HG02678 (cell line): ENCODE measurements at regions not wholly inside any gene's neighbourhood (a gene's known extent, or its start where the extent isn't known, plus 50 kb on each side); places are given as distances from the start of the nearest gene placed in this dataset.
A peak's percentile ranks its signal among the peaks of the same experiment; 100 is the strongest.

ENCODE experiments used
- ATAC-seq: cut with Tn5 transposase; IDR thresholded peaks from one replicate; pipeline ENCODE4 v1.9.1; 2021; ENCODE audit warnings: mild to moderate bottlenecking, moderate library complexity; ENCODE audit not compliant: unreplicated experiment

DNA sequence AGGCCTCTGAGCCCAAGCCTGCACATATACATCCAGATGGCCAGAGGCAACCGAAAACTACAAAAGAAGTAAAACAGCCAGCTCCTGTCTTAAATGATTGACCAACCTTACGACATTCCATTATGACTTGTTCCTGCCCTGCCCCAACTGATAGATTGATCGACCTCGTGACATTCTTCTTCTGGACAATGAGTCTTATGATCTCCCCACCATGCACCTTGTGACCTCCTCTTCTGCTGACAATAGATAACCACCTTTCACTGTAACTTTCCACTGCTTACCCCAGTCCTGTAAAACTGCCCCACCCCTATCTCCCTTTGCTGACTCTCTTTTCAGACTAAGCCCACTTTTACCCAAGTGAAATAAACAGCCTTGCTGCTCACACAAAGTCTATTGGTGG, 670.0 kb upstream of the PKDCC start:
- no peak for ATAC-seq

DNA sequence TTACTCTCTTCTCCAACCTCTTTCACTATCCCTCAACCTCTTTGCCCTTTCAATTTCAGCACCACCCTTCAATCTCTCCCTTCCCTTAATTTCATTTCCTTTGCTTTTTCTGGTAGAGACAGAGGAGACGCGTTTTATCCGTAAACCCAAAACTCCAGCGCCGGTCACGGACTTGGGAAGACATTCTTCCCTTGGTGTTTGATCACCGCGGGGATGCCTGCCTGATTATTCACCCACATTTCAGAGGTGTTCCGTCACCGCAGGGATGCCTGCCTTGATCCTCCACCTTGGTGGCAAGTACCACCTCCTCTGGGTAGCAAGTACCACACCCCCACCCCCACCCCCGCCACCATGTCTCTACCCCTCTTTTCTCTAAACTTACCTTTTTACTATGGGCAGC, 669.4 kb upstream of the PKDCC start:
- ATAC-seq: no peak

DNA sequence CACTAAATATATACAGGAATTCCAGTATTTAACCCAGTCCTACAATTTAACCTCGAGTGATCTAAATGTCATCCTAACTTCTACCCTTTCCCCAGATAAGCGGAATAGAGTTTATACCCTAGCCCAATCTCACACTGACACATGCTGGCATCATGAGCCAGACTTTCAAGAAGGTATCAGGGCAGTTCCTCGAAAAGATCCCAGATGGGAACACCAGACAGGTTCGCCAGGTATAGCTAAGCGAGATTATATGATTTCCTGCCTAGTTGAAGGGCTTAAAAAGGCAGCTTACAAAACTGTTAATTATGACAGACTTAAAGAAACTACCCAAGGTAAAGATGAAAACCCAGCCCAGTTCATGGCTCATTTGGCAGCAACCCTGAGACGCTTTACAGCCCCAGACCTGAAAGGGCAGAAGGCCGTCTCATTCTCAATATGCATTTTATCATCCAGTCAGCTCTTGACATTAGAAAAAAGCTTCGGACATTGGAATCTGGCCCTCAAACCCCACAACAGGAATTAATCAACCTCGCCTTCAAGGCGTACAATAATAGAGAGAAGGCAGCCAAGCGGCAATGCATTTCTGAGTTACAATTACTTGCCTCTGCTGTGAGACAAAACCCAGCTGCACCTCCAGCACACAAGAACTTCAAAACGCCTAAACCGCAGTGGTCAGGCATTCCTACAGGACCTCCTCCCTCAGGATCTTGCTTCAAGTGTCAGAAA, 668.2 kb upstream of the PKDCC start:
- no peak for ATAC-seq

DNA sequence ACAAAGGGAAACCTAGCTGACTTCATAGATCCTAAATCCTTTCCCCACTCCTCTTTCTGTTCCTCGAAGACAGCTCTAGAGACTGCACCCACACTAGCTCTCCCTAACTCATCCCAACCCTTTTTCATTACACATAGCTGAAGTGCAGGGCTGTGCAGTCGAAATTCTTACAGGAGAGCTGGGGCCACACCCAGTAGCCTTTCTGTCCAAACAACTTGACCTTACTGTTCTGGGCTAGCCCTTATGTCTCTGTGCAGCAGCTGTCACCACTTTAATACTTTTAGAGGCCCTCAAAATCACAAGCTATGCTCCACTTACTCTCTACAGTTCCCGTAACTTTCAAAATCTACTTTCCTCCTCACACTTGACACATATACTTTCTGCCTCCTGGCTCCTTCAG, 666.1 kb upstream of the PKDCC start:
- ATAC-seq: no peak

DNA sequence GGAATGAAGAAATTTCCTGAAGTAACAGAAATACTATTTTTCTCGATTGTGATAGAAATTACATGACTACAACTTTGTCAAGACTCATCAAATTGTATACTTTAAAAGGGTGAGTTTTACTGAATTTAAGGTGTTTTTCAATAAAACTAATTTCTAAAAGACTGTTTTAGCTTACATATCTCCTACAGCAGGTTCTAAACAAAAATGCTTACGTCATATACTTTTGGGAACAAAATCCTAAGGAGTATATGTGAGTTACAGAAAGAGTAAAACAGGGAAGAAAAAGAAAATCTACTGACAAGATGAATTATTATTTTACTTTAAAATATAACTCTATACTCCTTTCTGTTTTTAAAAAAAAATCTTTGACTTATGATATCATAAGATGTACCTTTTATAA, 660.3 kb upstream of the PKDCC start:
- ATAC-seq: no peak

DNA sequence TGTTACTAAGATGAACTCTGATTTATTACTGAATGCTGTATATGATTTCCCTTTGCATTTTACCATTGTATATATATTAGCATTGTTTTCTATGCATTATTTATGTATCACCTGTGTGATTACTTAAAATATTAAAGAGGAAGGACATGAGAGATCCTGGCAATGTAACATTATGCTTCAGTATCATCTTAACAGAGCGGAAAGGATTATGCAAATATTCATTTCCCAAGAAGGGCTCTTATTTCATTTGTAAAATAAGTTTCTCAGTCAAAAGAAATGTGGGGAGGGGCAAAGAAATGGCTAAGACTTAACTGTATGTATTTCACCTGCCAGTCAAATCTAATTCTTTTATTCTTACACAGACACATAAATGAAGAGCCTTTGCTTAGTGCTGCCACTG, 654.2 kb upstream of the PKDCC start:
- ATAC-seq: no peak

DNA sequence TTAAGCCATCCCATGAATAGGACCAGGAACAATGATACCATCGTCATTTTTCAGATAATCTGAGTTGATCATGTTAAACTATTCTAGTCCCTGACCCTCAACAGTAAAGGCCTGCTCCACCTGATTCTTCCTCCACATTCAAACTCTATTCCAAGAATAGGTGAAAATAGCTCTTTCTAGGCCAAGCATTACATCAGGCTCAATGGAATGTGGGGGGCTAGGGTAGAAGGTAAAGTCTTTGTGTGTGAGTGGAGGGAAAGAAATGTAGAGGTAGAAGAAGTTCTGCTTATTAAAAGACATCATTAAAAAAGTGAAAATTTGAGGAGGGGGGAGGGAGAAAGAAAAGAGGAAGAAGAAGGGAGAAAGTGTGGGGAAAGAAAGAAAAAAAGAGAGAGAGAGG, 653.3 kb upstream of the PKDCC start:
- ATAC-seq: no peak

DNA sequence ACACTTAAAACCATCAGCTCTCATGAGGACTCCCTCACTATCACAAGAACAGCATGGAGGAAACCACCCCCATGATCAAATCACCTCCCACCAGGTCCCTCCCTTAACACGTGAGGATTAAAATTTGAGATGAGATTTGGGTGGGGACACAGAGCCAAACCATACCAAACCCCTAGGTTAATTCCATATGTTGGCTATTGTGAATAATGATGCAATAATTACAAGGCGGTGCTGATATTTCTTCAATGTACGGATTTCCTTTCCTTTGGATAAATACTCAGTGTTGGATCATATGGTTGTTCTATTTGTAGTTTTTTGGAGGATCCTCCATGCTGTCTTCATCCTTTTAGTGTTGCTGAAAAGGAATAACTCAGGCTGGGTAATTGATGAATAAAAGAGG, 652.1 kb upstream of the PKDCC start:
- ATAC-seq: no peak

DNA sequence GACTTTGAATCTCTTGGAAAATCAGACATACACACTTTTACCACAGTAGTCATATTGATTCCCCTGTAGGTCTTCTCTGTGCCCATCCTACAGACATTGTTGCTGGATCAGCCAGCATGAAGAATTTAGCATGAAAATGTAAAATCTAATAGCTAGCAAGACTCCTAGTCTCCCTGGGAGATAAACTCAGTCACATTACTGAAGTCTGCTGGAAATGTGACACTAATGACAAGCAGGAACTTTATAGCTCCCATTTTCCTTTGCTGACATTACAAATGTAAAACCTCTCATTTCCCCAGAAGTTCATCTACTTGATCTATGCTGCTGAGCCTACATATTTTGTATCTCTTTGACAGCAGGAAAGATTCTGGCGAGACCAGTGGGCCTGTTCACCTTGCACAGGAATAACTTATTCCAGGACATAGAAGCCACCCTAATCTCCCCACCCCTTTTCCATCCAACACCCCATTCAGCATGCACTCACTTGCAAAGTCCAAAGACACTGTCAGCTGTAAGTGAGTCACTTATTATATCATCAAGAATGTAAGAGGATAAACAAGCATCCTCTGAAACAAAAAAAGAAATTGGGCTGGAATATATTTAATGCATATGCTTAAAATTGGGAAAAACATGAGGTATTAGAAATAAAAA, 648.3 kb upstream of the PKDCC start:
- ATAC-seq: no peak

DNA sequence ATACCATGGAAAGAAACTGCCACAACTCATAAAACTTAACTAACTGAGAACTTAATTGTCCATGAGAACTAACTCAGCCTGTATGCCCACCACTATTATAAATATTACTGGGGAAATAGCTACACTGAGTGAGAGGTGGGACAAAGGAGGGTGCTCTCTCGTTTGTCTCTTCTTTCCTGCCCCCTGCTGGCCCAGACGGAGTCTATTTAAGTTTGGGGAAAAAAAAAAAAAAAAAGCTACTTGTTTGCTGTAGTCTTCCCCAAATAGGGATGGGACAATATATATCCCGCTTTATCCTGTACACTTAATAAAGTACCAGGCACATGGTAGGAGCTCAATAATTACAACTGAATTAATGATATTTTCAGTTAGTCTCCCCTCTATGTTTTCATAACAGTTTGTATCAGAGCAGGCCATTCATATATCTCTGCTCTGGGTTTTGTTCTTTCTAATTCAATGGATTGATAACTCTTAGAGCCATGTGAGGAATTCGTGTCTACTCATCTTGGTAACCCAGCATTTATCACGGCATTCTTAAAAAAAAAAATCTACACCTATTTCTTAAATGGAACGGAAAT, 647.6 kb upstream of the PKDCC start:
- no peak for ATAC-seq

DNA sequence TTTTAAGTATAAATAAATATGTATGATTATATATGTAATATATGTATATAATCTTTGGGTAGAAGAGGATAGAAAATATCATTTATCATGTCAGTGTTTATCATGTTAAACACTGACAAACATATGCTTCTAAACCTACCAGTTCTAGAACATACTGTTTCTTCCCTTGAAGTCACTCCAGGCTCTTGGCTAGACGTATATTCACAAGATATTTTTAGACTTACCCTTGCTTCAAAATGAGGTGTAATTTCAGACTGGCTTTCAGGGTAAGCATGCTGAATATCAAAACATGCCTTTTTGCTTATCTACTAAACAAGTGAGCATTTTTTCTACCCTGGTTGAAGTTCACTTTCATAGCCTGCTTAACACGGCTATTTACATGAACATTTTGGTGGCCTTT, 642.4 kb upstream of the PKDCC start:
- no peak for ATAC-seq

DNA sequence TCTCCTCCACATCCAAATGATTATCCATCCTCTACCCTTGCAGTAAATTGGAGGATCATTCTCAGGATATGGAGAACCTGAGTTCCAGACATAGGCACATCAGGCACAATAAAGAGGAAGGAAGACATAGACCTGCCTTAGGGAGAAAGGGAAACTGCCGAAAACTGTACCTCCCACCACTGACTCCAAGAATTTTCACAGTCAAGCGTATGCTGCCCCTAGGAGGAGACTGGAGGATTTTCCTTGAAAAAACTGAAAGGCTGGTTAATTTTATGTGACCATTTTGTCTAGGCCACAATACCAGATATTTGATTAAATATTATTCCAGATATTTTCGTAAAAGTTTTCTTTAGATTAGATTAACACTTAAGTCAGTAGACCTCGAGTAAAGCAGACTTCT, 638.5 kb upstream of the PKDCC start:
- ATAC-seq: no peak

DNA sequence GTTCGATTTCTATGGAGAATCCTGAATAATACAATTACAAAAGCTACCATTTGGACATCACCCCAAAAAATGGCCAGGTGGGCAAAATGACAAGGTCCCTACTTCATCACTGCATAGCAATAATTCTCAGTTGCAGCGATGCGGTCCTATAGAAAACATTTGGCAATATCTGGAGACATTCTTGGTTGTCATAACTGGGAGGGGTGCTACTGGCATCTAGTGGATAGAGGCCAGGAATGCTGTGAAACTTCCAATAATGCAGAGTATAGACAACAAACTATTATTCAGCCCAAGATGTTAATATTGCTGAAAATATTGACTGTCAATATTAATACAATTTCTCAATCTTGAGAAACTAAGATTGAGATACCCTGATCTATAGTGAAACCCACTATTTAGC, 637.8 kb upstream of the PKDCC start:
- no peak for ATAC-seq

DNA sequence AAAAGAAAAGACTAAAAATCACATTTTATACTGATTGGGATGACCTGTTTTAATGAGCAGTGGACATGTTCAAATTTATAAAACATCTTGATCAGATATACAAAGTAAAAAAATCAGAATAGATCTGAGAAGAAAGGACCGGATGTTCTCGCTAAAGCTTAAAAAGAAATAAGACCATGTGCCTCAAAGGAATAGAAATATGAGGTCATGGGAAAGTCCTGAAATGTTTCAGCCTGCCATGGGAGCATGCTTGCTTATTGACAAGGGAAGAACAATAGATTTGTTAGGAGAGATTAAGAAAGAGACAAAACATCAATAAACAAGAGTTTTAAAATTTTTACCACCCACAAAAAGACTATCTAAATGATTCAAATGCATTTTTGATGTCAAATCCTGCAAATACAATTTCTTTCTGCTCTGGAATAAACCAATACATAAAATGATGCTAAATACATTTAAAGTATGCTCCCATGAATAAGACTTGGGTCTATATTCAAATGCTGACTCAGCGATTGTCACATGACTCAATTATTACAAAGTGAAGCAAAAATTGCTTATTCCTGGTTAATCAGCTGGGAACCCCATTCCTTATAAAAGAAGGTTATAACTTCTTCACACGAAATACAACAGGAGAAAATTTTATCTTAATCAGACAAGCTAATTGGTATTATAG, 633.9 kb upstream of the PKDCC start:
- no peak for ATAC-seq

DNA sequence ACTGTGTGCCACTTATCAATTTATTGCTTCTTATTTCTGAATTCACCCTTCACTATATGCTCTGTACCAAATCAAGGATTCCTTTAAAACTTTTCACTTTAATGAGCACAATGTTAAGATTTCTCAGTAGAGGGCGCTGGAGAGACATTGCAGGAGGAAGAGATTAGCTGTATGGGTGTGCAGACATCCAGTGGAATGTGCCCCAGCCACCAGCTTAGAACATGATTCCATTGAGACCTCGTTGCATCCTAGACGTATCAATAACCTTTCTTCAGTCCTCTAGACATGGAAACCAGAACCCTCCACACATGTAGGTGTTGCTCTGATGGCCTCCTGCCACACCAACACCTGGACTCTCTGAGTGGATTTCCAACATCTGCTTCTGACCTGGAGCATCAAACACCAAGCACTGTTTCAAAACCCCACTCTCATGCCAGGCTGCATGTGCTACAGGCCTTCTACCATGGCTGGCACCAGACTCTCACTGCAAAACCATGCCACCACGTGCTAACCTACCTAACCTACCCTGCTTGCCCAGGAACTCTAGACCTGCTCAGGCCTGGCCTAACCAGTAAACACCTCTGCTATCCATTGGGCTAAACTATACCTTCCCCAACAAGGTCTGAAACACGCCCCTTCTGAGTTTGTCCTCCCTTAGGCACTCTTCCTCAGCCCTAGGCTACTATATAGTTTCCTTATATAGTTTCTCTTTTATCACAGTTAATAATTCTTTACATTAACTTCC, 633.2 kb upstream of the PKDCC start:
- peak; percentile 56 for ATAC-seq

DNA sequence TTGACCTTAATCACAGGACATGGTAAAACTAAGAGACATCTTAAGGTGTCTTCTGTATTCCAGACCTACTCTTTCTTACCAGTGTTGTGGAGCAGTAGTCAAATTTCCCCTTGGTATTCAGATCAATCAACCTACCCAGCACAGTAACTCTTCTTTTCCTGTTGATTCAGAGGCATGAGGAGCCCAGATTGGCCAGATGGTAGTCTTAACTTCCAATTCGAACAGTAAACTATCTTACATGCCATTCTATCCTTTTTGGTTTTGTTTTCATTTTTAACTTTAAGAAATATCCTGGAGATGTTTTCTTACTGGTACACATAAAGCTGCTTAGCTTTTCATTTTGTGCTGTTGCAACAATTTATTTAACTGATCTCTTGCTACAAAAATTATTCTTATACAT, 630.3 kb upstream of the PKDCC start:
- ATAC-seq: no peak

DNA sequence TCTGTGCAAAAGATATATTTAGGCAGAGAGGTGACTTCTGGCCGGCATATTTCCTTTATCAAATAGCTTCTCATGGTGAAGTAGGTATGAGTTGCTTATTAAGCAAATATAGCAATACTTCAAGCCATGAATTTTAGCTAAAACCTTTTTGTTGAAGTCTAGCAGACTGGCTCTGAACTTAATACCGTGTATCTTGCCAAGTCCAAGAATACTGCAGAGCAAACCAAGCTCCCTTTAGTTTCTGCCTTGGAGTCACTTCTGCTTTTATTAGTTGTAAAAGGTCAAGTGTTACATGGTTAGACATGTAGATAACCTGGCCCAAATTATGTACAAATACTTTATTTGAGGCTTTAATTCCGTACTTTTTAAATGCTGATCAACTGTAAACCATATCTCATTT, 627.6 kb upstream of the PKDCC start:
- ATAC-seq: no peak

DNA sequence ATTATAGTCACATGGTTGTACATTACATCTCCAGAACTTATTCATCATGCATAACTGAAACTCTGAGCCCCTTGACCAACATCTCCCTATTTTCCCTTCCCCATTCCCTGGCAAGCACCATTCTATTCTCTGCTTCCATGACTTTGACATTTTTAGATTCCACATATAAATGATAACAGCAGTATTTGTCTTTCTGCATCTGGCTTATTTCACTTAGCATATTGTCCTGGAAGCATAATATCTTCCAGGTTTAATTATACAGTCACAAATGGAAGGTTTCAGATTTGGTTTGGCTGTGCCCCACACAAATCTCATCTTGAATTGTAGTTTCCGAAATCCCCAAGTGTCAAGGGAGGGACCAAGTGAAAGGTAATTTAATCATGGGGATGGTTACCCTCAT, 626.9 kb upstream of the PKDCC start:
- no peak for ATAC-seq

DNA sequence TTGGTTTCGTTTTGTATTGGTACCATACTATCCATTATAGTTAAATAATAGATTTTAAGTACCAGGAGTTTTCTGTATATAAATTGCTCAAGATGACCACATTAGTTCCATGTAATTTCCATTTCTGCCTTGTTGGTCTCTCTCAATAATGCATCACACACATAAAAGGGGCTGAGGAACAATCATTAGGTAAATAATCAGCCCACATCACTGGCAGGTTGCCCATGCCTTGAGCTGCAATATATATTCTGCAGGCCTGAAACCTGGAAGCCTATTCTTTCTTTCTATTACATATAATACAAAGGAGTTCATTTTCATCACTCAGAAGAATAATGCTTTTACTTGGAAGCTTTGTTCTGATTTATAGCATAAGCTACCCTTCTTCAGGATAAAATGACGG, 616.1 kb upstream of the PKDCC start:
- ATAC-seq: no peak

DNA sequence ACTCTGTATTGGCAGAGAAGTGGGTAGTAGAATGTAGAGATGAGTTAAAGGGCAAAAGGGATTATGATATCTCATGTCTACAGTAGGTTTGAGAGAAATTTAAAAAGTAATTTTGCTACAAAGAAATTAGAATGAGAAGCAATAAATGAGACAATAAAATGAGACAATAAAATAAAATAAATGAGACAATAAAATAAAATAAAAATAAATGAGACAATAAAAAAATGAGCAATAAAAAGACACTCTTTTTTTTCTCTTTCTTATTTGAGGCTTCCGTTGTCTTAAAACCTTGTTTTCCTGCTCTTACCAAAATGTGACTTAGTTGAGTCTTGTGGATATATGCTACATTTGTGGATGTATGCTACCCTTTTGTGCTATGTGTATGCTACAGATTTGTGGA, 615.4 kb upstream of the PKDCC start:
- ATAC-seq: no peak

DNA sequence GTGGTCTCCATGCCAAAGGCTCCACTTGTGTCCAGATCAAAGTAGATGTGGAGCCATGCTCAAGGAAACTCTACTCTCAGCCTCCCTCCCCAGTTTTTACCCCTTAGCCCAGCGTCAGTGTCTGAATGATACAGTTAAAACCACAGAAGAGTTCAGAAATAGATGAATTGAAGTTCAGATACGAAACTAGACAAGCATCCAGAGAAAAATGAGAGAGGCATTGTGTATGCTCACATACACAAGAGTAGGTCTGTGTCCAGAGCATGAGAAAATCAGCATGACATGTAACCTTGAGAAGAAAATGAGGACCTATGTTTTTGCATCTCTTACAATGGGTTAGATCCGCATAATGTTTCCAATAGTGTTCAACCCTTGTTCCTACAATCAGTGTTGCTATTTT, 612.8 kb upstream of the PKDCC start:
- ATAC-seq: no peak
